ENCODE measurements at regions not wholly inside any gene's neighbourhood (a gene's known extent, or its start where the extent isn't known, plus 50 kb on each side); places are given as distances from the start of the nearest gene placed in this dataset.

- DNase-seq (ENCODE audit: low spot score) (no peak), FAIRE-seq (no peak)
Observed at GRCh38 chr15:29382862-29383261, 113.2 kb upstream of the NSMCE3 start.

- FAIRE-seq (no peak), DNase-seq (ENCODE audit: low spot score) (no peak)
Observed at GRCh38 chr15:29380466-29380865, 110.8 kb upstream of the NSMCE3 start.

GRCh38 chr15:29379647-29380046, 110.0 kb upstream of the NSMCE3 start:
- DNase-seq (ENCODE audit: low spot score) (no peak), FAIRE-seq (no peak)

GRCh38 chr15:29377161-29377560, 107.5 kb upstream of the NSMCE3 start:
- FAIRE-seq = no peak
- no peak for DNase-seq (ENCODE audit: low spot score)

GRCh38 chr15:29376590-29376989, 107.0 kb upstream of the NSMCE3 start:
- no peak for FAIRE-seq

GRCh38 chr15:29369261-29369660, 99.6 kb upstream of the NSMCE3 start:
- no peak for FAIRE-seq
- no peak for DNase-seq (ENCODE audit: low spot score)

More at GRCh38 chr15:29376590-29376989, 107.0 kb upstream of the NSMCE3 start:
- no peak for DNase-seq (ENCODE audit: low spot score)

GRCh38 chr15:29364426-29365078, 94.9 kb upstream of the NSMCE3 start:
- DNase-seq (ENCODE audit: low spot score) (peak; percentile 23), FAIRE-seq (no peak)

- DNase-seq (ENCODE audit: low spot score) (no peak), FAIRE-seq (no peak)
Observed at GRCh38 chr15:29361560-29361959, 91.9 kb upstream of the NSMCE3 start.

- DNase-seq (ENCODE audit: low spot score) = no peak
- FAIRE-seq = no peak
Observed at GRCh38 chr15:29360152-29360551, 90.5 kb upstream of the NSMCE3 start.

- DNase-seq (ENCODE audit: low spot score) = no peak
- no peak for FAIRE-seq
Observed at GRCh38 chr15:29356786-29357185, 87.2 kb upstream of the NSMCE3 start.

GRCh38 chr15:29355477-29355876, 85.9 kb upstream of the NSMCE3 start:
- DNase-seq (ENCODE audit: low spot score) (no peak), FAIRE-seq (no peak)

- no peak for FAIRE-seq
- no peak for DNase-seq (ENCODE audit: low spot score)
Observed at GRCh38 chr15:29352402-29352801, 82.8 kb upstream of the NSMCE3 start.

- FAIRE-seq = no peak
- DNase-seq (ENCODE audit: low spot score) = no peak
Observed at GRCh38 chr15:29349196-29349595, 79.6 kb upstream of the NSMCE3 start.

- DNase-seq (ENCODE audit: low spot score) = no peak
- FAIRE-seq = no peak
Observed at GRCh38 chr15:29348336-29348914, 78.8 kb upstream of the NSMCE3 start.

- no peak for DNase-seq (ENCODE audit: low spot score)
- FAIRE-seq = no peak
Observed at GRCh38 chr15:29346998-29347397, 77.4 kb upstream of the NSMCE3 start.

GRCh38 chr15:29345549-29346525, 76.2 kb upstream of the NSMCE3 start:
- no peak for FAIRE-seq
- no peak for DNase-seq (ENCODE audit: low spot score)

- no peak for DNase-seq (ENCODE audit: low spot score)
Observed at GRCh38 chr15:29344474-29344873, 74.9 kb upstream of the NSMCE3 start.

GRCh38 chr15:29343229-29343628, 73.6 kb upstream of the NSMCE3 start:
- DNase-seq (ENCODE audit: low spot score) = no peak
- no peak for FAIRE-seq

More at GRCh38 chr15:29344474-29344873, 74.9 kb upstream of the NSMCE3 start:
- no peak for FAIRE-seq

GRCh38 chr15:29342201-29342600, 72.6 kb upstream of the NSMCE3 start:
- FAIRE-seq (no peak), DNase-seq (ENCODE audit: low spot score) (no peak)

- FAIRE-seq = no peak
- no peak for DNase-seq (ENCODE audit: low spot score)
Observed at GRCh38 chr15:29337156-29337959, 67.7 kb upstream of the NSMCE3 start.

- DNase-seq (ENCODE audit: low spot score) (no peak), FAIRE-seq (no peak)
Observed at GRCh38 chr15:29334544-29334943, 64.9 kb upstream of the NSMCE3 start.
